Cardiac muscle cell (in vitro differentiated cells and primary cell): ENCODE measurements at regions not wholly inside any gene's neighbourhood (a gene's known extent, or its start where the extent isn't known, plus 50 kb on each side); places are given as distances from the start of the nearest gene placed in this dataset.
A peak's percentile ranks its signal among the peaks of the same experiment; 100 is the strongest.

ENCODE experiments used
- DNase-seq, 2 donors: peaks; one replicate each; pipeline versions ENCODE4 v3.0.0 to v3.0.0-alpha.2; 2010 to 2017; ENCODE audit warnings: low read depth in 1 of 2, low spot score in 1 of 2
- H3K27ac ChIP-seq: fragments of 200-600 bp; sonication (generic); 2 replicates; pipeline ENCODE4 v1.5.1; 2016
- H3K27me3 ChIP-seq: fragments of 200-600 bp; sonication (generic); 2 replicates; pipeline ENCODE4 v1.6.0; 2016; ENCODE audit warnings: control low read depth
- H3K36me3 ChIP-seq: fragments of 200-600 bp; sonication (generic); 2 replicates; pipeline ENCODE4 v1.5.1; 2016; ENCODE audit warnings: control low read depth
- H3K4me1 ChIP-seq: fragments of 200-600 bp; sonication (generic); 2 replicates; pipeline ENCODE4 v1.8.1; 2017; ENCODE audit warnings: low read depth, mild to moderate bottlenecking, mixed run types
- H3K4me3 ChIP-seq: fragments of 200-600 bp; sonication (generic); 2 replicates; pipeline ENCODE4 v1.5.1; 2016; ENCODE audit warnings: mild to moderate bottlenecking
- H3K9me3 ChIP-seq: fragments of 200-600 bp; sonication (generic); 2 replicates; pipeline ENCODE4 v1.5.1; 2017; ENCODE audit warnings: low read depth, mild to moderate bottlenecking, control low read depth
- CTCF ChIP-seq: IDR thresholded peaks from 2 replicates; pipeline ENCODE4 v1.5.1; 2012; ENCODE audit warnings: low read depth, mild to moderate bottlenecking, low read length

GRCh38 chr9:129469188-129469987, 151.5 kb downstream of the C9orf50 start:
- Histone ChIP-seq H3K4me3 (no peak overlapping the region), H3K27ac (peak overlapping the region; percentile 58), H3K36me3 (no peaks in the 10 kb centered on the region), H3K9me3 (no peaks in the 10 kb centered on the region), H3K4me1 (peaks cover 4% of the 10 kb centered on the region), H3K27me3 (no peaks in the 10 kb centered on the region)
- peak in 1 of 2 donors; percentile 59 for DNase-seq
- TF ChIP-seq CTCF, result no peak

GRCh38 chr9:129467739-129468666, 152.9 kb downstream of the C9orf50 start:
- no peak for TF ChIP-seq CTCF
- H3K27ac ChIP-seq, result no peak overlapping the region
- no peaks in the 10 kb centered on the region for H3K27me3 ChIP-seq
- no peak overlapping the region for H3K4me3 ChIP-seq
- H3K4me1 ChIP-seq, result peaks cover 4% of the 10 kb centered on the region
- DNase-seq, result no peak
- H3K36me3 ChIP-seq, result no peaks in the 10 kb centered on the region
- no peaks in the 10 kb centered on the region for H3K9me3 ChIP-seq

- Histone ChIP-seq H3K27me3 (no peaks in the 10 kb centered on the region), H3K4me1 (peaks cover 4% of the 10 kb centered on the region), H3K27ac (no peak overlapping the region), H3K9me3 (no peaks in the 10 kb centered on the region), H3K36me3 (no peaks in the 10 kb centered on the region), H3K4me3 (no peak overlapping the region)
- DNase-seq, result no peak
- no peak for TF ChIP-seq CTCF
Observed at GRCh38 chr9:129467004-129467588, 153.8 kb downstream of the C9orf50 start.

GRCh38 chr9:129465834-129466535, 154.9 kb downstream of the C9orf50 start:
- DNase-seq, result no peak
- Histone ChIP-seq H3K9me3 (no peaks in the 10 kb centered on the region), H3K4me3 (no peak overlapping the region), H3K36me3 (no peaks in the 10 kb centered on the region), H3K27ac (no peak overlapping the region), H3K27me3 (no peaks in the 10 kb centered on the region), H3K4me1 (peaks cover 13% of the 10 kb centered on the region)
- TF ChIP-seq CTCF, result no peak
